Frontal cortex (tissue), 3 donors: ENCODE measurements at regions not wholly inside any gene's neighbourhood (a gene's known extent, or its start where the extent isn't known, plus 50 kb on each side); places are given as distances from the start of the nearest gene placed in this dataset.

Experiments
- DNase-seq, 2 donors: peaks; one replicate each; pipeline ENCODE4 v3.0.0; 2012; ENCODE audit warnings: low spot score in 2 of 2
- FAIRE-seq: peaks from 2 replicates; lab custom pipeline; 2012; peaks lifted over from hg19 to GRCh38; lab: Jason Lieb, UNC
- donor health status: control.
- donor health status: control.
- donor health status: control.

- DNase-seq (no peak), FAIRE-seq (no peak)
These were observed 203.8 kb upstream of the PITX2 start for GRCh38 chr4:110826656-110827055.

- DNase-seq: no peak
- FAIRE-seq: no peak
These were observed 207.6 kb upstream of the PITX2 start for GRCh38 chr4:110830461-110830860.

DNA sequence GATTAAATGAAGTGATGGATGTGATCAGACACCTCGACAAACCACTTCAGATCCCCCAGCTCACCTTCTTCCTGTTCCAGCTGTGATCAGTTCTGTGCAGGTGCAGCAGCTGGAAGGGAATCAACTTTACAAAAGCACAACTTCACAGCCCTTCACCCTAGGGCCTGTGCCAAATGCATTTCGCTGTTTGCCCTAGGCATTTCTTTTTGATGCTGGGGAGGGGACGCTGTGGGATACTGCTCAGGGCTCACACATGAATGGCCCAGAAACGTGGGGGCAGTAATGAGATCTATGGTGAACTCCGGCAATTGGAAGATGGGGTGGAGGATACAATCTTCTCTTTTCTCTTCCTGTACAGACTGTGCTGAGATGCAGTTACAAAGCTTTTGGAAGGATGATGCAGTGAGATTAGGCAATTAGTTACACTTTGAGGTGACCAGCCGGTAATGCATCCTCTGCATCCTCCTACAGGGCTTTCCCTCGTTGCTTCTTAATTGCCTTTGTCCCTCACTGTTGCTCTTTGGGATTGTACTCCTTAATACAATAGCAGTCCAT lies 215.1 kb upstream of the PITX2 start:
- no peak for DNase-seq
- FAIRE-seq: no peak

GRCh38 chr4:110840221-110840654 lies 217.4 kb upstream of the PITX2 start:
- FAIRE-seq (no peak), DNase-seq (no peak)

GRCh38 chr4:110848787-110849186 lies 225.9 kb upstream of the PITX2 start:
- no peak for DNase-seq
- no peak for FAIRE-seq

- DNase-seq: no peak
- FAIRE-seq: no peak
These were observed 226.6 kb upstream of the PITX2 start for GRCh38 chr4:110849461-110849860.

DNA sequence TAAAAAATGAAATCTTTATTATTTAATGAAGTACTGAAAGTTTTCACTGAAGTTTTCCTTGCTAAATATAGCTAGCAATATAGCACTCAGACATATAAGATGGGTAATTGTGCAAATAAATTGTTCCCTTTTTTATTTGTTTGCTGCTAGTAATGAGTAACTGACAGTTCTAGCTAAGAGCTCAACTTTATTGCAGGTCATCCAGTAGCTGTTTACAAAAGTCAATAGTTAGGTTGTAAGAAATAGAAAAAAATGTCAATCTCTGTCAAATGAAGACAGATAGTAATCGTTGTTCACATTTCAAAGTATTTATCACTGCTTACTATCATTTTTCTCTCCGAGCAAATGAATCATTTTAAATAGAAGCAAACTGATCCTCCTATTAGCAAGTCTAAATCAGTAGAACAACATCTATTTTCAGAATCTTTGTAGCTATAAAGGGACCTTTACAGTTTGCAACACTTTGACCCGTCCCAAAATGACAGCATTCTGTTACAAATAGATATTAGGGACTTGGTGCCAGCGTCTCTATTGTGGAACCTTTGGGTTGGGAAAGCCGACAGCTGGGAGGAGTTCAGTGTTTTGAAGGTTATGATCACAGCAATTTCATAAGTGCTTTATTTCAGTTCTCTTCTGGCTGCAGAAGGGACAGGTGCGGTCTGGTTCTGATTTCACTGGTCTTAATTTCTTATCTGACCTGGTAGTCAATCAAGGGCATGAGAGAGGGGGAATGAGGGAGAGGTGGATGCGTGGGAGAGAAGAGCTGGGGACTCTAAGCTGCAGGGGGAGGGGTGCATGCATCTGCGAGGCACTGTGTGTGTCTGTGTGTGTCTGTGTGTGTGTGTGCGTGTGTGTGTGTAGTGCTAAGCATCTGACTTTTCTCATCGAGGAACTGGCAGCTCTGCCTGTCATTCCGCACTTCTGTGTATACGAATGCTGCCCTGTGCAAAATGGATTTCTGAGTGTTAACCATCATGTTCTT lies 227.9 kb upstream of the PITX2 start:
- no peak for DNase-seq
- no peak for FAIRE-seq

GRCh38 chr4:110851989-110852388 lies 229.1 kb upstream of the PITX2 start:
- FAIRE-seq (no peak), DNase-seq (no peak)

DNA sequence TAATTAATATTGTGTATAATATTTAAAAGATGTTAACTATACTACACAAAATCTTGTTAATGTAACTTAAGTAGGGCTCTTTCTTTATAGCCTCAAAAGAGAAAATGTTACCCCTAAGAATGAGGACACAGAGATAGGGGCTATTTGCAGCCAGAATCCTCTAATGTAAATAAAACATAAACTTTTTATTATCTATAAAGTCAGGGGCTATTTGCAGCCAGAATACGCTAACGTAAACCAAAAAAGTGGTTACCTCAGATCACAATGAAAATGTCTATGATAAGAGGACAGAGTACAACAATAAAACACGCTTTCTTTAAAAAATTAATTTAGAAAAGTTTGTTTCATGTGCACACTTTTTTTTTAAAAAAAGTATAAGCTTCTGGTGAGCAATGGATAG lies 229.9 kb upstream of the PITX2 start:
- no peak for FAIRE-seq

DNA sequence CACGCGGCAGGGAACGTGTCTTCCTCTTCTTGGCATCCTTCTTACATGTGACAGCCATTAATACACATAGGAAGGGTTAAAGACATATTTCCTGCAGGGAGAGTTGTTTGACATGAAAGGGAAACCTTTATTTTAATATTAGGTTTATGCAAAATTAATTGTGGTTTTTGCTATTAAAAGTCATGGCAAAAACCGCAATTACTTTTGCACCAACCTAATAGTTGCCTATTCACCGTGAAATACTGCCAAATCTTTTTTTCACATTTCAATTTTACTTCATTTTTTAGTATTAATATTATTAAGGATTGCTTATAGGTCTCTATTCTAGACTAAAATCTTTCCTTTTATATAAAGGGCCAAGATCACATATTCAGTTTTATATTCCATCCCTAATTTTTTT lies 230.4 kb upstream of the PITX2 start:
- no peak for DNase-seq

More for the DNA sequence above, 229.9 kb upstream of the PITX2 start:
- no peak for DNase-seq

DNA sequence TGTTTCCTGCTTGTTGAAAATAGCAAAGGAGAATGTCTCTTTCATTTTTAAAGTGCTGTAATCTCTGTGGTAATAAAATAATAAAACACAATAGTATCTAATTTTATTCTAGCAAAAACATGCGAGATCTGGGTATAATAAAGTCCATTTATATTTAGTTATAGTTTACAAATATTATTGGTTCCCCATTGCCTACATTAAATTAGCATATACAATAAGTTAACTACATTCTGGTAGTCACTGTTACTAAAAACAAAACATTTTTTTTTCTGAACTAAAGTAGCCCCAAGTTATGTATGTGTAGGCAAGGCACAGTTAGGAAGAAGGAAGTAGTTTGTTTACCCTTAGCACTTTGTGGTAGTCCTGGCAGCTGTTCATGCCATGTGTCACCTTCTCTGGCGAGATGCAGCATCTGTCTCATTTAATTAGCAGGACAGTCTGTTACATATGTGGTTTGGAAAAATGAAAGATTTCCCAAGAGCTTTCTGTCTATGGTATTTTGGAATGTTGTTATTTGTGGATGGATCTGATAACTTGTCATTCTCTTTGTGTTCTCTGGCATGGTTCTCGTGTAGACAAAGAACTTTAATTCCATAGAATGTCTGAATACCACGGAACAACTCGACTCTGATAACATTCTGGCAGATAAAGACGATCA lies 231.3 kb upstream of the PITX2 start:
- FAIRE-seq (no peak), DNase-seq (no peak)

More for the DNA sequence above, 230.4 kb upstream of the PITX2 start:
- no peak for FAIRE-seq

DNA sequence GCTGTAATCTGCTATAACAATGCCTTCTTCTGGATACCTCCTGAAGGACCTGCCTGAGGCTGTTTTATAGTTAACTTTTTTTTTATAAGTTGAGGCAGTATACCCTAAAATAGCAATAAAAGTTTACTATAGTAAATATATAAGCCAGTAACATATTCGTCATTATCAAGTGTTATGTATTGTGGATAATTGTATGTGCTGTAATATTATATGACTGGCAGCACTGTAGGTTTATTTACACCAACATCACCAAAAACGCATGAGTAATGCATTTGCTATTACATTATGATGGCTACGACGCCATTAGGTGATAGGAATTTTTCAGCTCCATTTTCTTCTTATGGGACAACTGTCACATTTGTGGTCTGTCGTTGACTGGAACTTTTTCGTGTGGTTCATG lies 237.2 kb upstream of the PITX2 start:
- FAIRE-seq (no peak), DNase-seq (no peak)

GRCh38 chr4:110860901-110861300 lies 238.0 kb upstream of the PITX2 start:
- FAIRE-seq (no peak), DNase-seq (no peak)

GRCh38 chr4:110865611-110866259 lies 242.9 kb upstream of the PITX2 start:
- DNase-seq: no peak
- no peak for FAIRE-seq

GRCh38 chr4:110867251-110867960 lies 244.5 kb upstream of the PITX2 start:
- no peak for FAIRE-seq
- DNase-seq: no peak

GRCh38 chr4:110867981-110868720 lies 245.3 kb upstream of the PITX2 start:
- FAIRE-seq: no peak

GRCh38 chr4:110869114-110869513 lies 246.2 kb upstream of the PITX2 start:
- FAIRE-seq: no peak
- no peak for DNase-seq

More at GRCh38 chr4:110867981-110868720, 245.3 kb upstream of the PITX2 start:
- DNase-seq: no peak

- FAIRE-seq: no peak
- no peak for DNase-seq
These were observed 247.1 kb upstream of the PITX2 start for GRCh38 chr4:110869862-110870572.
